ENCODE measurements at regions not wholly inside any gene's neighbourhood (a gene's known extent, or its start where the extent isn't known, plus 50 kb on each side); places are given as distances from the start of the nearest gene placed in this dataset.

DNA sequence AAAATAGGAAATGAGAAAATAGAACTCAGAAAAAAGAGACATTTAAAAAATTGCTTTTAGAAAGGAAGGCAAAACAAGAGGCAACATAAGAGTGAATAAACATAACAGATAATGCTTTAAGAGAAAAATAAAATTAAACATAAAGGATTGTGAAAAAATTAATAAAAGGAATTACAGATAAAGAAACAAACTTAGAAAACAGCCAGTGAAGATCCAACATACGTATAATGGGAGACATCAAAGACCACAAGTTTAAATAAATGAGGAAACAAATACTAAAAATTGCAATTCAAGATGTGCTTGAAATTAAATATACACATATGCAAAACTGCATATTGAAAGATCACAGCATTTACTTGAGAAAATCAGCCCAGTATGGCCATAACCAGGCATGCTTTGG, 448.9 kb downstream of the NBAS start (continued):
- TF ChIP-seq TCF12 (IDR thresholded peaks at IDR 0.05; ENCODE audit: low read depth, low read length) (no peak), RXRA (IDR thresholded peaks at IDR 0.05; ENCODE audit: insufficient read depth, low read depth, low read length) (no peak), JUND (IDR thresholded peaks at IDR 0.05; ENCODE audit: low read length) (no peak), RFX5 (IDR thresholded peaks at IDR 0.05; ENCODE audit: borderline replicate concordance, low read depth, low read length) (no peak)
